ENCODE measurements at regions not wholly inside any gene's neighbourhood (a gene's known extent, or its start where the extent isn't known, plus 50 kb on each side); places are given as distances from the start of the nearest gene placed in this dataset.
A peak's percentile ranks its signal among the peaks of the same experiment; 100 is the strongest.

GRCh38 chrX:129123795-129124194 is 399.5 kb downstream of the SMARCA1 start:
- CTCF ChIA-PET, result no interaction called here
- POLR2A ChIA-PET (ENCODE audit: low non-redundant PET), result no interaction called here
- no peaks in the 10 kb centered on the region for H3K36me3 ChIP-seq (ENCODE audit: insufficient read depth, low read length, poor library complexity, severe bottlenecking)

GRCh38 chrX:129116676-129117470 is 406.4 kb downstream of the SMARCA1 start:
- no peaks in the 10 kb centered on the region for H3K9me3 ChIP-seq (ENCODE audit: low read depth, low read length, poor library complexity, severe bottlenecking)
- H3K4me1 ChIP-seq (ENCODE audit: insufficient read depth, low read length, poor library complexity, severe bottlenecking), result no peaks in the 10 kb centered on the region
- POLR2A ChIA-PET (ENCODE audit: low non-redundant PET), result no interaction called here
- intact Hi-C loops (cut with micrococcal nuclease; ENCODE audit: unreplicated experiment), result no loop called here
- no peak for DNase-seq (ENCODE audit: low spot score)
- no peaks in the 10 kb centered on the region for H3K36me3 ChIP-seq (ENCODE audit: insufficient read depth, low read length, poor library complexity, severe bottlenecking)
- H3K4me3 ChIP-seq (ENCODE audit: low read depth, low read length, poor library complexity, severe bottlenecking), result no peak overlapping the region
- BruUV-seq (replicated peaks), result no TSS peak
- no peaks in the 10 kb centered on the region for H3K27me3 ChIP-seq (replicated peaks; ENCODE audit: insufficient read depth, low read depth, low read length, poor library complexity)
- TF ChIP-seq EZH2 (IDR thresholded peaks at IDR 0.05; ENCODE audit: borderline replicate concordance, low read depth, low read length, poor library complexity, severe bottlenecking) (no peak), CTCF (conservative IDR thresholded peaks at IDR 0.05; ENCODE audit: low read depth, low read length) (peak; percentile 28; the same call in 1 of the 2 replicates)
- CTCF ChIA-PET, result interaction anchor here (0.7 kb wide), 1 partner anchor 142 kb away, joined by 3 read pairs; no protein-coding TSS in a partner anchor
- H3K27ac ChIP-seq (ENCODE audit: low read depth, low read length, poor library complexity, severe bottlenecking), result no peak overlapping the region

More at GRCh38 chrX:129123795-129124194, 399.5 kb downstream of the SMARCA1 start:
- no peak for DNase-seq (ENCODE audit: low spot score)
- no peaks in the 10 kb centered on the region for H3K27me3 ChIP-seq (replicated peaks; ENCODE audit: insufficient read depth, low read depth, low read length, poor library complexity)
- intact Hi-C loops (cut with micrococcal nuclease; ENCODE audit: unreplicated experiment), result no loop called here
- no peaks in the 10 kb centered on the region for H3K4me1 ChIP-seq (ENCODE audit: insufficient read depth, low read length, poor library complexity, severe bottlenecking)
- H3K4me3 ChIP-seq (ENCODE audit: low read depth, low read length, poor library complexity, severe bottlenecking), result no peak overlapping the region
- BruUV-seq (replicated peaks), result no TSS peak
- no peak overlapping the region for H3K27ac ChIP-seq (ENCODE audit: low read depth, low read length, poor library complexity, severe bottlenecking)
- no peak for TF ChIP-seq CTCF (conservative IDR thresholded peaks at IDR 0.05; ENCODE audit: low read depth, low read length)
- TF ChIP-seq EZH2 (IDR thresholded peaks at IDR 0.05; ENCODE audit: borderline replicate concordance, low read depth, low read length, poor library complexity, severe bottlenecking), result no peak
- no peaks in the 10 kb centered on the region for H3K9me3 ChIP-seq (ENCODE audit: low read depth, low read length, poor library complexity, severe bottlenecking)

GRCh38 chrX:129115935-129116334 is 407.4 kb downstream of the SMARCA1 start:
- no TSS peak for BruUV-seq (replicated peaks)
- TF ChIP-seq EZH2 (IDR thresholded peaks at IDR 0.05; ENCODE audit: borderline replicate concordance, low read depth, low read length, poor library complexity, severe bottlenecking) (no peak), CTCF (conservative IDR thresholded peaks at IDR 0.05; ENCODE audit: low read depth, low read length) (no peak)
- peaks cover 4% of the 10 kb centered on the region for H3K27me3 ChIP-seq (replicated peaks; ENCODE audit: insufficient read depth, low read depth, low read length, poor library complexity)
- DNase-seq (ENCODE audit: low spot score), result no peak
- no peaks in the 10 kb centered on the region for H3K36me3 ChIP-seq (ENCODE audit: insufficient read depth, low read length, poor library complexity, severe bottlenecking)
- H3K9me3 ChIP-seq (ENCODE audit: low read depth, low read length, poor library complexity, severe bottlenecking), result no peaks in the 10 kb centered on the region
- intact Hi-C loops (cut with micrococcal nuclease; ENCODE audit: unreplicated experiment), result no loop called here
- H3K4me3 ChIP-seq (ENCODE audit: low read depth, low read length, poor library complexity, severe bottlenecking), result no peak overlapping the region
- POLR2A ChIA-PET (ENCODE audit: low non-redundant PET), result no interaction called here
- H3K27ac ChIP-seq (ENCODE audit: low read depth, low read length, poor library complexity, severe bottlenecking), result no peak overlapping the region
- CTCF ChIA-PET, result interaction anchor here (0.7 kb wide), 1 partner anchor 141 kb away, joined by 3 read pairs; no protein-coding TSS in a partner anchor
- H3K4me1 ChIP-seq (ENCODE audit: insufficient read depth, low read length, poor library complexity, severe bottlenecking), result no peaks in the 10 kb centered on the region
